OCI-M1 (cell line): ENCODE measurements at regions not wholly inside any gene's neighbourhood (a gene's known extent, or its start where the extent isn't known, plus 50 kb on each side); places are given as distances from the start of the nearest gene placed in this dataset.
"Not testable (repeated sequence)": the region's sequence is repeated elsewhere in the genome, so short reads cannot be mapped to it uniquely, and the experiment has no call there.

ENCODE experiments used
- DNase-seq: peaks from one replicate; lab custom pipeline; 2025; lab: John Stamatoyannopoulos, UW

DNA sequence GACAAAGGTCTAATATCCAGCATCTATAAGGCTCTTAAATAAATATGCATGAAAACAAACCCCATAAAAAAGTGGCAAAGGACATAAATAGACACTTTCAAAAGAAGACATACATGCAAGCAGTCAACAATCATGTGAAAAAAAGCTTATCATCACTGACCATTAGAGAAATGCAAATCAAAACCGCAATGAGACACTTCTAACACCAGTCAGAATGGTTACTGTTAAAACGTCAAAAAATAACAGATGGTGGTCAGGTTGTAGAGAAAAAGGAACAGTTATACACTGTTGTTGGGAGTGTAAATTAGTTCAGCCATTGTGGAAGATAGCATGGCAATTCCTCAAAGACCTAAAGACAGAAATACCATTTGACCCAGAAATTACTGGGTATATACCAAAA lies 440.7 kb upstream of the KCNMB2 start:
- DNase-seq, result no peak

DNA sequence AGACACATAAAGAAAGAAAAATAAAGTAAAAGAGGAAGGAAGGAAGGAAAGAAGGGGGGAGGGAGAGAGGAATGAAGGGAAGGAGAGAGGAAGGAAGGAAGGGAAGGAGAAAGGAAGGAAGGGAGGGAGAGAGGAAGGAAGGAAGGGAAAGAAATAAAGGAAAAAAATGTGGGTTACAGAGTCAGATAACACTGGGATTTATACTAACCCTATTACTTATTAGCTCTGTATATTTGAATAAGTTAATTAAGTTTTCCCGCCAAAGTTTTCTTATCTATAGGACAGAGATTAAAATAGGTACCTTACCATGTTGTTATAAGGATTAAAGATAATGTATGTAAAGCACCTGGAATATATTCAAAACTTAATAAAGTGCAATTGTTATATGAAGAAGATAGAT lies 439.3 kb upstream of the KCNMB2 start:
- no peak for DNase-seq

DNA sequence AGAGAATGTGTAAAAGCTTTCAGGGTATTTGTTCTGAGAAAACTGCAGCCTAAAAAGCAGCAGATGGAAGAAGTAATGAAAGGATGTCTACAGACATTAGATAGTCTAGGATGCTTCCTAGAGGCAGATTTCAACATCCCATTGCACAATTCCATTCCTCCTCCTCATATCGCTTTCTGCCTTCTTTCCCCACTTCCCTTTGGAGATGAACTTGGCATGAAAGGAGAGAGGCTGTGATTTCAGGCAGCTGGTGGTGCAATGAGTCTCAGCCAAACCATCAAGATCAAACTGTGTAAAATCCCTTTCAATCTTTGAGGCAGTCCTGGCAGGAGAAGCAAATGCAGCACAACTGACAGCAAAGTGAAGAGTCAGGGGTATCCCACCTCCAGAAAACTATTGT lies 438.7 kb upstream of the KCNMB2 start:
- no peak for DNase-seq

DNA sequence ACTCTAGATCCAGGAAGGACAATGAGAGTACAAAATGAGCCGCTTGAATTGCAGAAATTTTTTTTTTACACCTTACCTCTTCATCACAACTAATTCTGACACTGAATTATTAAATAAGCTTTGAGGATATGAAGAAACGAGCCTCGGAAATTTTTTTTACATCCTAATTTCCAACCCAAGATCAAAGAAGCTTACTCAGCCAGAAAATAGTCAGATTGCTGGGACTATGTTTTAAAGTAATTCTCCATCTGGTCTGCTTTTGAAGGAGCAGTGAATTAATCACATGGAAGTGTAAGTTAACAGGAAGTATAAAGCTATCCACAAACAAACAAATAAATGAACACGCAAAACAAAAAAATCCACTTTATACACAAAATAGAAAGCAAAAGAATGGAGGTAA lies 437.0 kb upstream of the KCNMB2 start:
- no peak for DNase-seq

DNA sequence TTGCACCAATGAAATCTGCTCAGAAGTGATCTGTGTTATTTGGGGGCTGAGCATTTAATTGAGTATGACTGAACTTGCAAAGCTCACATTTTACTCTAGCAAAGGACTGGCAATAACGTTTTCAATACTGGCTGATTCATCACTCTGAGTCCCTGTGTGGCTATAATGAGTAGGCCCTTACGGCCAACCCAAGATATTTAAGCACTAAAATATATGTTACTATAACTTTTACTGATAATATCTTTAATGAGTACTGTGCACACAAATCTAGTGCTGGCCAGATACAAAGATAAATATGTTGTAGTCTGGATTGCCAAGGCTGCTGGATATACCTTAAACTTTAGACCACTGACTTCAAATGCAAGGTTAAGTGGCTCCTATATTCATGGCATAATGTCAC lies 436.4 kb upstream of the KCNMB2 start:
- DNase-seq, result no peak

DNA sequence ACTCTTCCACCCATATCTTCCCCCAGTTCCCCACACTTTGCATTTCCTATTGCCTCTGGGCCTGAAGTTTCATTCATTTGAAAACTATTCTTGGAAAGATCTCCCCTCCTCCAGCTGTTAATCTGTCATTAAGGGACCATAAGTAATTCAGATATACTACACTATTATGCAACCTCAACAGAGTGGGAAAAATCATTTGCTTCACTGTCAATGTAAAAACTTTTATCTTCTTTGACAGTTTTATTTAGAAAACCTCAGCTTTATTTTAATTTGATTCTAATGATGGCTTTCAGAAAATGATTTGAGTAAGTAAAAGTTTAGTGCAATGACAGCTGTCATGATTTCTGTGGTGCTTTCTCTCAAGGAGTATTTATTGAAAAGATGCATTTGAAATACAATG lies 435.3 kb upstream of the KCNMB2 start:
- peak; percentile 1 for DNase-seq

DNA sequence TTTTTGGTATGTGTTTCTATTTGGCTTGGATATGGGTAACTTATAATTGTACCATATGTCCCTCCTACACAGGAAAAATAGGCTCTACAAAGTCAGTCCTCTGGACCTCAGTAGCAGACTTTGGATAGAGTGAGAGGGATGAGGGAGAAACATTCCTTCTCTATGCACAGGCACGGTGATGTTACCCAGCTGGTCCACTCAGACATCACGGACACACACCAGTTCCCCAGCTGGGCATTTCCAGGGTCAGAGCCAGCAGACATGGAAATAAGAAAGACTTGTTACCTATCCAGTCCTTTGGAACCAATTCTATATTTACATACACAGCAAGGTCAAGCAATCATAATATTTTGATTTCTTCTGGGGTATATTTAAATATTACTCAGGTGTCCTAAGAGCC lies 433.1 kb upstream of the KCNMB2 start:
- DNase-seq, result no peak

DNA sequence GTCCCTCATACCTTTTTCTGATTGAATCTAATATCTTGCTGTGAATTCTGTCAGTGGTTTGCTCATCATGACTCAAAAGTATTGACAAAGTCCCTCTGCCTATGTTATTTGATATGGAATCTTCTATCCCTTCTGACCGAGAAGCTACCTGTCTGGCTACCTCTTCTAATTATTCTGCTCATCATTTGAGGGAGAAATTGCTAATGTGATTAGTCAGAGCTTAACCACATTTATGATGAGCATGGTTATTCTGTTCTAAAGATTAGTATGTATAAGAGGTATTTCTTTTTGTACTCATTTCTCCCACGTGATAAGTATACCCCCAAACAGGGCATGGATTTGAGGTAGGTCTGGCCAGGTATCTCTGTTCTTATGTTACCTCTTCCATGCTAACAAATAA lies 428.4 kb upstream of the KCNMB2 start:
- DNase-seq, result no peak

DNA sequence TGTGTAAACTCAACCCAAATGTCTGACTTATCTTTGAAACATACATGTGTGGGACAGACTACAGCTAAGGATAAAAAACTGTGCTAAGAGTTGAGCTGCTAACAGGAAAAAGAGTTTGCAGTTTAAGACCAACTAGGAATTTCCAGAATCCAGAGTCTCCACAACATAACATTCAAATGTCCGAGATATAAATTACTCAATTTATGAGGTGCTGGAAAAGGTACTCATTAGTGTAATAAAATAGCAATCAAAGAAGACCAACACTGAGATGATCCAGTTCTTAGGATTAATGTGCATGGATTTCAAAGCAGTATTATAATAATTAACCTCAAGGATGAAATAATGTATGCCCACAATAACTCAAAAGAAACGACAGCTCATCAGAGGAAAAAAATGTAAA lies 426.5 kb upstream of the KCNMB2 start:
- no peak for DNase-seq

DNA sequence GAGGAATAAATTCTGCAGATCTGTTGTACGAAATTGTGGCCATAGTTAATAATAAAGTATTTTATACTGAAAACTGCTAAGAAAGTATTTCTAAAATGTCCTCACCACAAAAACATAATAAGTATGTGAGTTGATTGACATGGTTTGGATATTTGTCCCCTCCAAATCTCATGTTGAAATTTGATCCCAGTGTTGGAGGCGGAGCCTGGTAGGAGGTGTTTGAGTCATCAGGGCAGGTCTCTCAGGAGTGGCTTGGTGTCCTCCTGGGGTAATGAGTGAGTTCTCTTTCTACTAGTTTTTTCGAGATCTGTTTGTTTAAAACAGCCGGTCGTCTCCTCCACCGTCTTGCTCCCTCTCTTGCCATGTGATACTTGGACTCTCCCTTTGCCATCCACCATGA lies 424.1 kb upstream of the KCNMB2 start:
- DNase-seq, result peak; percentile 3

DNA sequence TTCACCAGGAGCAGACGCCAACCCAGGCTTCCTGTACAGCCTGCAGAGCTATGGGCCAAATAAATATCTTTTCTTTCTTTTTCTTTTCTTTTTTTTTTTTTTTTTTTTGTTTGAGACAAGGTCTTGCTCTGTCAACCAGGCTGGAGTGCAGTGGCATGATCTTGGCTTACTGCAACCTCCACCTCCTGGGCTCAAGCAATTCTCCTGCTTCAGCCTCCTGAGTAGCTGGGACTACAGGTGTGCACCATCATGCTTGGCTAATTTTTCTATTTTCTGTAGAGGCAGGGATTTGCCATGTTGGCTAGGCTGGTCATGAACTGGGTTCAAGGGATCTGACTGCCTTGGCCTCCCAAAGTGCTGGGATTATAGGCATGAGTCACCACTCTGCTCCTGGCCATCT lies 423.7 kb upstream of the KCNMB2 start:
- DNase-seq, result not testable (repeated sequence)

DNA sequence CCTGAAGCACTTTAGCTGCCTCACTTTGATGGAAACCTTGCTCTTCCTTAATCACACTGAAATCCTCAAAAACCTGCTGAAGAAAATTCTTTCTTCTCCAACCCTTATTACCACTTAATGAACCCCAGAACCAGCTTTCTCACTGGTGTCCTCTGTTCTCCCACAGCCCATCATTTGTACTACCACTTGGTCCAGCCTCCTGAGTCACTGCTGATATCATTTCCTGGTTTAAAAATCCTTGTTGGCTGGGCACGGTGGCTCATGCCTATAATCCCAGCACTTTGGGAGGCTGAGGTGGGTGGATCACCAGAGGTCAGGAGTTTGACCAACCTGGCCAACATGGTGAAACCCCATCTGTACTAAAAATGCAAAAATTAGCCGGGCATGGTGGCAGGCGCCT lies 418.6 kb upstream of the KCNMB2 start:
- no peak for DNase-seq

DNA sequence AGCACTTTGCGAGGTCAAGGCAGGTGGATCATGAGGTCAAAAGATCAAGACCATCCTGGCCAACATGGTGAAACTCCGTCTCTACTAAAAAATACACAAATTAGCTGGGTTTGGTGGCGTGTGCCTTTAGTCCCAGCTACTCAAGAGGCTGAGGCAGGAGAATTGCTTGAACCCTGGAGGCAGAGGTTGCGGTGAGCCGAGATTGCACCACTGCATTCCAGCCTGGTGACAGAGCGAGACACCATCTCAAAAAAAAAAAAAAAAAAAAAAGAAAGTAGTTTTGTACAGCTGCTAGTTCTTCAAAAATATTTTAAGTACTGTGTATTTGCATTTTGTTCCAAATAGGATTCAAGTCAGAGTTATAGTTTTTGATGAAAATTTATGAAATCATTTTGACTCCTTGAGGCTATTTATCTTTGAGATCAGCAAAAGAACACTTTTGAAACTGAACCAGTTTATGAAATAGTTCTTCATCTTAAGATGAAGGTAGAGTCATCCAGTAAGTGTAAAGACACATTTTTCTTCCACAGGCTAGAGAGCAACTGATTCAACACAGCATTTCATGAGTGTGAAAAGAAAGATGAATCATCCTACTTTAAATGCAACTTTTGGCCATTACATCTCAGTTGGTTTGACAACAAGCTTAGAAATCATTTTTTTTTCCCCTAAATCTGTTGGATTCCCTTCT lies 416.5 kb upstream of the KCNMB2 start:
- DNase-seq, result not testable (repeated sequence)

DNA sequence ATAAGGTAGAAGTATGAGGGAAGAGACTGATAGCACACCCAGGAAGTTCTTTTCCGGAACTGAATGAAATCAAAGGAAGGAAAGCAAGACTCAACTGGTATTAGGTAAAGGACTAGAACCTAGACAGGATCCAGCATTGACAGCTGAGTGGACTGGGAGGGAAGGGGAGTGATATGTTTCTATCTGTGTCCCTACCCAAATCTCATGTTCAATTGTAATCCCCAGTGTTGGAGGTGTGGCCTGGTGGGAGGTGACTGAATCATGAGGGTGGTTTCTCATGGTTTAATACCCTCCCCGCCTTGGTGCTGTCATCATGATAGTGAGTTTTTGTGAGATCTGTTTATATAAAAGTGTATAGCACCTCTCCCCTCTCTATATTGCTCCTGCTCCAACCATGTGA lies 415.9 kb upstream of the KCNMB2 start:
- DNase-seq, result no peak

DNA sequence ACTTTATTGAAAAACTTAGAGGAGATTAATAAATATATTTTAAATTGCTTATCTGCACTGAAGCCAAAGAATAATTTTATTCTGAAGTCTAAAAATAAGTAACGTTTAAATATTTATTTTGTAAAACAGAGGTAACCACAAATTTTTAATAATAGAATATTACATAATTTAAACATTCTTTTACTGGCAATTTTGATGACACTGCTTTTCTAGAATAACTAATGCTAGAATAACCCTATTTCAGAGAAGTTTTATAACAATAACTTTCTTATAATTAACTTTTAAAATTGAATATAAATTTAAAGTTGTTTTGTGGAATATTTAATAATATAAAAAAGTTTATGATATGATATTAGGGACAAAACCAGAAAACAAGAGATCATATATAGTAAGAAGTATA lies 409.6 kb upstream of the KCNMB2 start:
- DNase-seq, result no peak

DNA sequence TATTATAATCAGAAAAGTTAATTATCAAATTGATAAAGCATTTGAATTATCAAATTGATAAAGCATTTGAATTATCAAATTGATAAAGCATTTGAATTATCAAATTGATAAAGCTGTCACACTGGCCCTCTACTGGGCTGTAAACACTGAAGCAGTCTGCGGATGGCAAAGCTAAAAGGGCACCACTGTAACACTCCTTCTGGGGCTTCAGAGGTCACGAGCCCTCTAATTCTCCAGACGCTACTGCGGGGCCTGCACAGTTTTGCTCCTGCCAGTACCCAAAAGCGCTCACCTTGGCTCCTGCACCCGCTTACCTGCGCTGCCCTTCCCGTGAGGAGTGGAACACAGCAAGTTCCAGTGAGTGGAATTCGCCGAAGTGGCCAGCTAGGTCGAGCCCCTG lies 409.0 kb upstream of the KCNMB2 start:
- DNase-seq, result no peak

DNA sequence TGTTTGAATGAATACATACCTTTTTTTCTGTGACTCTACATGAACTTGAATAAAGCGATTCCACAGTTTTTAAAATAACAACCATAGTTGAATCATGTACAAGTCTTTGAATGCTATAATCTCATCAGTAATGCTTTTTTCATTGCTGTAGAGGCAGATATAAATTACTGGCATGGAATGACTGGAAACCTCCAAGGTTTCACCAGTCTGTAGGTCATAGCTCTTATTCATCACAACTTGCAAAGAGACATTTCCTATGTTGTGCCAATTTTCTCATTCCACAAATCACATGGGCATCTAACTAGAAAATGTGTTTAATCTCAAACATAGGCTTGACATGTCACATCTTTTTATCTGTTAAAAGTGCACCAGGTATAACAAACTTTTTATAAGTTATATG lies 407.1 kb upstream of the KCNMB2 start:
- DNase-seq, result no peak

DNA sequence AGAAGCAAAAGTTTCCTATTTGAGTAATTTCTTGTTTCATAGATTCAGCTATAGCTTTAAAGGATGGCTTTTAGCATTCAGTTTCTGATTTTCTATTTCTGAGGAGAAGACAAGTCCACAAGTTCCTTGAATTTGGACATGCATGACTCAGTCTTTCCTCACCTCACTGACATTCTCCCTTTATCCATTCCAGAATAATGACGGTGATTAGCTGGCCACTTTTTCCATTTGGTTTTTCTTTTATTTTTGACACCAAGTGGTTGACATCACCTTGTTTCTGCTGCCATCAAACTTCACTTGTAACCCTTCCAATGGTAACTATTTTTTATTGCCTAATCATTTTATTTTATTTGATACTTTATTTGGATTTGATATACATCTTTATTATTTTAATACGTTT lies 404.4 kb upstream of the KCNMB2 start:
- DNase-seq, result peak; percentile 6

DNA sequence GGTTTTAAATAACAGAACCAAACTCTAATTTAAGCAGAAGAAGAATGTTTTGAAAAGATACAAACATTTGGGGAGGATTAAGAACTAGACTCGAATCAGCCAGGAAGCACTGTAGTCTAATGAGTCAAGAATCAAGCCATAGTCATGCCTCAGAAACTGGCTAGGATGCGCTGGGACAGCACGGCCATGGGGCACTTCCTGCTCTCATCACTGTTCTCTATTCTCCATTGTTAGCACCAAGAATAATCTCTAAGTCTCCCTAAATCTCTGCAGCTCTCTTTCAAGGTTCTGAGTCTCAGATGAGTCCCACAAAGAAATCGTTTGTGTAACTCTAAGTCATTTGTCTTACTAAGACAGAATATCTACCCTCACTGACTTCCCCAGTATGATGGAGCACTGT lies 399.0 kb upstream of the KCNMB2 start:
- DNase-seq, result no peak

DNA sequence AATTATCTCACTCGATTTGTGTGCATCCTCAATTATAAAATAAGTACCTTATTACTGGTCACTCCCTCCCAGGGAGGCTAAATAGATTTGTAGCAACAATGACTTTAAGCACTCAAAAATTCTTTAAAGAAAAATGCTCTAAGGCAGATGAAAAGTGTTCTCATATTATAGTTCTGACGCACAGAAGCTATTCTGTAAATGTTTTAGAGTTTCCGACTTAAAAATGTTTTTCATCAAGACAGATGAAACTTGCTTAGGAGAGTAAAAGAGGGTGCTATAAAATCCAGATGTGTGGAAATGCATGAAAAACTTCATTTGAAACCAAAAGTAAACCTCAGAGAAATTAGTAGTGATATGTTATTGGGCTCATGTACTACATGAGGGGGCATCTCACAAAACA lies 398.4 kb upstream of the KCNMB2 start:
- DNase-seq, result no peak

DNA sequence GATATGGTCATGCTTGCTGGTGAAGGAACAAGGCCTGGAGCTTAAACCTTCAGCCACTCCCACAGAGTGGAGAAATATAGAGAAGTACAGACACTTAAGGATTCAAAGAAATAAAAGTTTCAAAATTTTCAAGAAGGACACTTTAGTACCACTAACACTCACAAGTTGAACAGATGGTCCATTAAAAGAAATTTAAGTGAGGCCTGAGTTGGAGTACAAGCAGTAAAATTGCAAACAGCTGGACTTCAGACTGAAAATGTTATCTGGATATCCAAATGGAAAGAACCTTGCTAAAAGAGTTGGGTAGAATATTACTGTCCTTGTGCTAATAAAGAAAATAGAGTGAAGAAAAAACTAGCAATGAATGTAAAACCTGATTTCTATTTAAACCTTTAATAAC lies 397.1 kb upstream of the KCNMB2 start:
- no peak for DNase-seq

DNA sequence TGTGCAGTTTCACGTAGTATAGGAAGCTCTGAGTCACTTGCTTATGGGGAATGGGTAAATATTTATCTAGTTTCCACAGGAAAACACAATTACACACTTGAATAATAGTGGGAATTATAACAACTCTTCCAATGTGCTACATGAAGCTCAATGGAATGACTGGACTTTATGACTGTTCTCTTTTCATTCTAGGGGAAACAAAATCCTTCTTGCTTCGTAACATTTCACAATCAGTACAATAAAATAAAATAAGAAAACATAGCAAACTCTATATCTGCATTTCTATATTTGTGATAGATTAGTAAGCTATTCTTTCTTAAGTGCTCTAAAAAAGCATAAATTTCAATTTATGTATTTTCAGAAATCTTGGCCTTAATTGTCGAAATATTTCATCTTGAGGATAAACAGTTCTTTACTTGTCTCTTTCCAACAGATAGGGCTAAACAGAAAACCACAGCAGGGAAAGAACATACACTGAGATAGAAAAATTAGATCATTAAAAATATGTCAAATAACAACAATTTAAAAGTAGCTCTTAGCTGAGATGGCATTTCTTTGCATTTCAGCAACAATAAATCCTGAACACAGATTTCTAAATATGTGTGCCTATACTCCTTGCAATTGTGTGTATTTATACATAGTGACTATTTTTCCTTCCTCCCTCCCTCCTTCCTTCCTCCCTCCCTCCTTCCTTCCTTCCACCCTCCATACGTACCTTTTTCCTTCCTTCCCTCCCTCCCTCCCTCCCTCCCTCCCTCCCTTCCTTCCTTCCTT lies 395.5 kb upstream of the KCNMB2 start:
- DNase-seq, result no peak

DNA sequence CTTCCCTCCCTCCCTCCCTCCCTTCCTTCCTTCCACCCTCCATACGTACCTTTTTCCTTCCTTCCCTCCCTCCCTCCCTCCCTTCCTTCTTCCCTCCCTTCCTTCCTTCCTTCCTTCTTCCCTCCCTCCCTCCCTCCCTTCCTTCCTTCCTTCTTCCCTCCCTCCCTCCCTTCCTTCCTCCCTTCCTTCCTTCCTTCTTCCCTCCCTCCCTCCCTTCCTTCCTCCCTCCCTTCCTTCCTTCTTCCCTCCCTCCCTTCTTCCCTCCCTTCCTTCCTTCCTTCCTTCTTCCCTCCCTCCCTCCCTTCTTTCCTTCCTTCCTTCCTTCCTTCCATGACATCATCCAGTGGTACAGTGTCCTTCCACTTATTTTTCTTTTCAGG lies 394.9 kb upstream of the KCNMB2 start:
- DNase-seq, result not testable (repeated sequence)

DNA sequence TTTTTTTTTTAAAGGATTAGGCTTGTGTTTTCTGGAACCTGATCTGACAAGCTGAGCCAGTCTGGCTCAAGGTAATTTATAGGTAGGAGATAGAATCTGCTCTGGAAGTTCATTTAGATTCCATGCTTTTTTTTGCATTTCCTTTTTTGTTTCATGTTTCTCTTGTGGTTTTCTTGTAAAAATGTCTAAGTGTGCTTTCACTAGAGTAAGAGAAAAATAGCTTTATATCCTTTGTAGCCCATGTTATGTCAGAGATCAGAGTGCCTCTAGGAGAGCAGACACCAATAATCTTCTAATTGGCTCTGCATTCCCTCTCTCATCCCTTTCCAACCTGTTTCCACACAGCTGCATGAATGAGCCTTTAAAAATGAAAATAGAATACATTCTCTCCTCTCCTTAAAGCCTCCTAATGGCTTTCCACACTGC lies 389.8 kb upstream of the KCNMB2 start:
- no peak for DNase-seq
